ENCODE measurements at regions not wholly inside any gene's neighbourhood (a gene's known extent, or its start where the extent isn't known, plus 50 kb on each side); places are given as distances from the start of the nearest gene placed in this dataset.
"Not testable (repeated sequence)": the region's sequence is repeated elsewhere in the genome, so short reads cannot be mapped to it uniquely, and the experiment has no call there.

- no peak for DNase-seq
Measured at GRCh38 chr11:24412722-24413121, 84.1 kb upstream of the LUZP2 start.

GRCh38 chr11:24413391-24413790 is 83.5 kb upstream of the LUZP2 start:
- no peak for DNase-seq

GRCh38 chr11:24415955-24416636 is 80.8 kb upstream of the LUZP2 start:
- not testable (repeated sequence) for DNase-seq

- no peak for DNase-seq
Measured at GRCh38 chr11:24421766-24422165, 75.1 kb upstream of the LUZP2 start.

- DNase-seq, result no peak
Measured at GRCh38 chr11:24422376-24422775, 74.5 kb upstream of the LUZP2 start.

GRCh38 chr11:24437123-24437522 is 59.7 kb upstream of the LUZP2 start:
- DNase-seq, result no peak
